OCI-LY3 (cell line): ENCODE measurements at regions not wholly inside any gene's neighbourhood (a gene's known extent, or its start where the extent isn't known, plus 50 kb on each side); places are given as distances from the start of the nearest gene placed in this dataset.

ENCODE experiments used
- CTCF ChIP-seq: fragments of 200-600, 300-600 bp; sonication (generic); IDR thresholded peaks from 2 replicates; pipeline ENCODE4 v1.5.1; 2014; ENCODE audit warnings: antibody characterized with exemption, low read length, low read depth
- EZH2phosphoT487 ChIP-seq: fragments of 200-600 bp; shearing (Covaris generic); IDR thresholded peaks from 2 replicates; pipeline ENCODE4 v1.6.1; 2018; ENCODE audit warnings: antibody characterized with exemption, mixed run types, low read depth

GRCh38 chr21:15182731-15183130, 117.9 kb upstream of the NRIP1 start:
- no peak for TF ChIP-seq CTCF
- TF ChIP-seq EZH2phosphoT487, result no peak
